ENCODE measurements at regions not wholly inside any gene's neighbourhood (a gene's known extent, or its start where the extent isn't known, plus 50 kb on each side); places are given as distances from the start of the nearest gene placed in this dataset.

GRCh38 chr5:164972973-164973372 lies 1467.6 kb downstream of the MAT2B start:
- no peak for DNase-seq
- ChIA-PET POLR2A (no interaction called here), CTCF (no interaction called here)
- no peak for TF ChIP-seq EZH2 (IDR thresholded peaks at IDR 0.05; ENCODE audit: borderline replicate concordance, insufficient read depth, low read depth, low read length, poor library complexity, severe bottlenecking)
- no peak for TF ChIP-seq CTCF (IDR thresholded peaks at IDR 0.05)
- Histone ChIP-seq H3K27me3 (replicated peaks in 1 of 4; ENCODE audit: control extremely low read depth in 1 of 4, control insufficient read depth in 3 of 4, insufficient read depth in 4 of 4, low read length in 3 of 4) (no peaks in the 10 kb centered on the region), H3K36me3 (replicated peaks in 1 of 2; ENCODE audit: control extremely low read depth in 1 of 2, control insufficient read depth in 1 of 2, extremely low read depth in 1 of 2, insufficient read depth in 2 of 2, low read length in 1 of 2) (no peaks in the 10 kb centered on the region), H3K4me2 (replicated peaks; ENCODE audit: low read depth, low read length, poor library complexity, severe bottlenecking) (no peak overlapping the region), H2AFZ (ENCODE audit: insufficient read depth, low read depth, low read length, poor library complexity, severe bottlenecking) (no peak overlapping the region), H4K20me1 (ENCODE audit: control insufficient read depth, insufficient read depth, low read length, poor library complexity, severe bottlenecking) (no peaks in the 10 kb centered on the region), H3K27ac (ENCODE audit: low read length in 2 of 2) (no peak overlapping the region), H3K79me2 (ENCODE audit: control insufficient read depth, insufficient read depth, low read length) (no peaks in the 10 kb centered on the region), H3K9ac (ENCODE audit: low read length) (no peak overlapping the region), H3K4me3 (ENCODE audit: control extremely low read depth in 1 of 5, extremely low read depth in 1 of 5, insufficient read depth in 1 of 5, low read depth in 2 of 5, low read length in 4 of 5) (no peak overlapping the region), H3K4me1 (ENCODE audit: control insufficient read depth in 2 of 2, insufficient read depth in 2 of 2, low read length in 2 of 2) (no peaks in the 10 kb centered on the region), H3K9me3 (ENCODE audit: control extremely low read depth in 1 of 3, control insufficient read depth in 2 of 3, insufficient read depth in 1 of 3, low read length in 2 of 3) (peaks cover 0 to 4% (median 0%) of the 10 kb centered on the region in 3 donors)
- Mint-ChIP-seq H3K4me3 (no peak overlapping the region), H3K9me3 (ENCODE audit: insufficient read depth) (peaks cover 10% of the 10 kb centered on the region), H3K4me1 (no peaks in the 10 kb centered on the region), H3K27me3 (no peaks in the 10 kb centered on the region), H3K27ac (no peak overlapping the region)
- WGBS (ENCODE audit: insufficient coverage): no CpG with 5 or more reads among the region's 1 CpG
- no peak for ATAC-seq (ENCODE audit: low read depth)
- intact Hi-C loops (cut with micrococcal nuclease): no loop called here

- Mint-ChIP-seq H3K9me3 (ENCODE audit: insufficient read depth) (peaks cover 13% of the 10 kb centered on the region), H3K4me3 (no peak overlapping the region), H3K27me3 (no peaks in the 10 kb centered on the region), H3K4me1 (no peaks in the 10 kb centered on the region), H3K27ac (no peak overlapping the region)
- Histone ChIP-seq H3K9me3 (ENCODE audit: control extremely low read depth in 1 of 3, control insufficient read depth in 2 of 3, insufficient read depth in 1 of 3, low read length in 2 of 3) (peaks cover 0 to 4% (median 0%) of the 10 kb centered on the region in 3 donors), H3K27me3 (replicated peaks in 1 of 4; ENCODE audit: control extremely low read depth in 1 of 4, control insufficient read depth in 3 of 4, insufficient read depth in 4 of 4, low read length in 3 of 4) (no peaks in the 10 kb centered on the region), H4K20me1 (ENCODE audit: control insufficient read depth, insufficient read depth, low read length, poor library complexity, severe bottlenecking) (no peaks in the 10 kb centered on the region), H3K4me3 (ENCODE audit: control extremely low read depth in 1 of 5, extremely low read depth in 1 of 5, insufficient read depth in 1 of 5, low read depth in 2 of 5, low read length in 4 of 5) (no peak overlapping the region), H3K27ac (ENCODE audit: low read length in 2 of 2) (no peak overlapping the region), H3K79me2 (ENCODE audit: control insufficient read depth, insufficient read depth, low read length) (no peaks in the 10 kb centered on the region), H3K4me1 (ENCODE audit: control insufficient read depth in 2 of 2, insufficient read depth in 2 of 2, low read length in 2 of 2) (no peaks in the 10 kb centered on the region), H3K9ac (ENCODE audit: low read length) (no peak overlapping the region), H3K4me2 (replicated peaks; ENCODE audit: low read depth, low read length, poor library complexity, severe bottlenecking) (no peak overlapping the region), H3K36me3 (replicated peaks in 1 of 2; ENCODE audit: control extremely low read depth in 1 of 2, control insufficient read depth in 1 of 2, extremely low read depth in 1 of 2, insufficient read depth in 2 of 2, low read length in 1 of 2) (no peaks in the 10 kb centered on the region), H2AFZ (ENCODE audit: insufficient read depth, low read depth, low read length, poor library complexity, severe bottlenecking) (no peak overlapping the region)
- no peak for DNase-seq
- ChIA-PET POLR2A (no interaction called here), CTCF (no interaction called here)
- no peak for ATAC-seq (ENCODE audit: low read depth)
- no CpG with 5 or more reads among the region's 2 CpGs for WGBS (ENCODE audit: insufficient coverage)
- intact Hi-C loops (cut with micrococcal nuclease): no loop called here
- no peak for TF ChIP-seq EZH2 (IDR thresholded peaks at IDR 0.05; ENCODE audit: borderline replicate concordance, insufficient read depth, low read depth, low read length, poor library complexity, severe bottlenecking)
- TF ChIP-seq CTCF (IDR thresholded peaks at IDR 0.05): no peak
These were observed 1470.6 kb downstream of the MAT2B start for GRCh38 chr5:164975986-164976385.
